BJ (cell line): ENCODE measurements at regions not wholly inside any gene's neighbourhood (a gene's known extent, or its start where the extent isn't known, plus 50 kb on each side); places are given as distances from the start of the nearest gene placed in this dataset.

ENCODE experiments used
- CTCF ChIA-PET: fragments of 350-600 bp; formaldehyde crosslinking; extraction: SDS; loops from one replicate; lab custom pipeline; 2021; ENCODE audit warnings: antibody characterized with exemption, inconsistent platforms; lab: Yijun Ruan, JAX
- POLR2A ChIA-PET: fragments of 300-600 bp; sonication (Branson Sonifier 250); formaldehyde crosslinking; extraction: SDS; loops from one replicate; lab custom pipeline; 2021; ENCODE audit warnings: antibody characterized with exemption; lab: Charles Lee
- DNase-seq: peaks from one replicate; pipeline ENCODE4 v3.0.0-alpha.2; 2011; ENCODE audit warnings: low read depth
- H3K27me3 ChIP-seq: 2 replicates; pipeline ENCODE4 v1.6.0; 2011; ENCODE audit warnings: low read length; ENCODE audit not compliant: control insufficient read depth, insufficient read depth
- H3K36me3 ChIP-seq: 2 replicates; pipeline ENCODE4 v1.5.1; 2011; ENCODE audit warnings: low read length; ENCODE audit not compliant: control insufficient read depth, insufficient read depth
- H3K4me3 ChIP-seq: 2 replicates; pipeline ENCODE4 v1.5.1; 2011; ENCODE audit warnings: low read depth, mild to moderate bottlenecking, control low read depth, low read length
- CTCF ChIP-seq: IDR thresholded peaks from 2 replicates; pipeline ENCODE4 v1.5.1; 2011; ENCODE audit warnings: low read depth, mild to moderate bottlenecking, control low read depth, inconsistent platforms, low read length, moderate library complexity; ENCODE audit not compliant: insufficient read depth

GRCh38 chr6:141402489-141402888, 730.2 kb upstream of the GJE1 start:
- DNase-seq: no peak
- ChIA-PET CTCF (no interaction called here), POLR2A (no interaction called here)
- Histone ChIP-seq H3K27me3 (no peaks in the 10 kb centered on the region), H3K36me3 (no peaks in the 10 kb centered on the region), H3K4me3 (no peak overlapping the region)
- no peak for TF ChIP-seq CTCF

- no peaks in the 10 kb centered on the region for H3K36me3 ChIP-seq
- no peak overlapping the region for H3K4me3 ChIP-seq
- DNase-seq: no peak
- POLR2A ChIA-PET: no interaction called here
- CTCF ChIA-PET: interaction anchor here (1.0 kb wide), 1 partner anchor 14 kb away, joined by 3 read pairs; no protein-coding TSS in a partner anchor
- no peak for TF ChIP-seq CTCF
- H3K27me3 ChIP-seq: no peaks in the 10 kb centered on the region
Measured at GRCh38 chr6:141401851-141402250, 730.9 kb upstream of the GJE1 start.

GRCh38 chr6:141401168-141401567, 731.6 kb upstream of the GJE1 start:
- POLR2A ChIA-PET: no interaction called here
- Histone ChIP-seq H3K36me3 (no peaks in the 10 kb centered on the region), H3K4me3 (no peak overlapping the region), H3K27me3 (no peaks in the 10 kb centered on the region)
- CTCF ChIA-PET: interaction anchor here (1.0 kb wide), 2 partner anchors 12 to 13 kb away, joined by 3 read pairs; no protein-coding TSS in a partner anchor
- DNase-seq: no peak
- no peak for TF ChIP-seq CTCF

- TF ChIP-seq CTCF: no peak
- ChIA-PET CTCF (no interaction called here), POLR2A (no interaction called here)
- DNase-seq: peak; percentile 29
- Histone ChIP-seq H3K36me3 (no peaks in the 10 kb centered on the region), H3K27me3 (no peaks in the 10 kb centered on the region), H3K4me3 (no peak overlapping the region)
Measured at GRCh38 chr6:141398949-141399348, 733.8 kb upstream of the GJE1 start.

- POLR2A ChIA-PET: no interaction called here
- CTCF ChIA-PET: interaction anchor here (1.9 kb wide), 1 partner anchor 10 kb away, joined by 6 read pairs; no protein-coding TSS in a partner anchor
- no peak for TF ChIP-seq CTCF
Measured at GRCh38 chr6:141395443-141396008, 737.2 kb upstream of the GJE1 start.

More at GRCh38 chr6:141395443-141396008, 737.2 kb upstream of the GJE1 start:
- no peak for DNase-seq
- Histone ChIP-seq H3K4me3 (no peak overlapping the region), H3K27me3 (no peaks in the 10 kb centered on the region), H3K36me3 (no peaks in the 10 kb centered on the region)
